MM.1S (cell line): ENCODE measurements at regions not wholly inside any gene's neighbourhood (a gene's known extent, or its start where the extent isn't known, plus 50 kb on each side); places are given as distances from the start of the nearest gene placed in this dataset.

Experiments
- DNase-seq: peaks from one replicate; pipeline ENCODE4 v3.0.0-alpha.2; 2015
- H2AFZ ChIP-seq: fragments of 300-600 bp; sonication (generic); 2 replicates; pipeline ENCODE4 v1.6.0; 2016; ENCODE audit warnings: antibody characterized with exemption, low read length
- H3F3A ChIP-seq: fragments of 300-600 bp; sonication (generic); 2 replicates; pipeline ENCODE4 v1.6.1; 2016; ENCODE audit warnings: mild to moderate bottlenecking, antibody characterized with exemption, low read length, moderate library complexity, mixed read lengths; ENCODE audit not compliant: insufficient read depth
- H3K27ac ChIP-seq: fragments of 300-600 bp; sonication (generic); 2 replicates; pipeline ENCODE4 v1.5.1; 2016; ENCODE audit warnings: mild to moderate bottlenecking, low read length
- H3K27me3 ChIP-seq: fragments of 300-600 bp; sonication (generic); replicated peaks from 2 replicates; pipeline ENCODE4 v1.6.0; 2016; ENCODE audit warnings: low read length; ENCODE audit not compliant: insufficient read depth
- H3K36me3 ChIP-seq: fragments of 300-600 bp; sonication (generic); replicated peaks from 2 replicates; pipeline ENCODE4 v1.6.1; 2016; ENCODE audit warnings: mild to moderate bottlenecking, low read length, mixed read lengths; ENCODE audit not compliant: insufficient read depth
- H3K4me1 ChIP-seq: fragments of 300-600 bp; sonication (generic); 2 replicates; pipeline ENCODE4 v1.6.1; 2016; ENCODE audit warnings: low read length, mixed read lengths
- H3K4me2 ChIP-seq: fragments of 300-600 bp; sonication (generic); 2 replicates; pipeline ENCODE4 v1.6.0; 2016; ENCODE audit warnings: low read depth, low read length
- H3K4me3 ChIP-seq: fragments of 300-600 bp; sonication (generic); 2 replicates; pipeline ENCODE4 v1.5.1; 2016; ENCODE audit warnings: low read length, mixed read lengths
- H3K79me2 ChIP-seq: fragments of 300-600 bp; sonication (generic); 2 replicates; pipeline ENCODE4 v1.6.1; 2016; ENCODE audit warnings: mixed run types, low read length, mixed read lengths
- H3K9ac ChIP-seq: fragments of 300-600 bp; sonication (generic); 2 replicates; pipeline ENCODE4 v1.6.1; 2016; ENCODE audit warnings: low read length, mixed read lengths
- H3K9me2 ChIP-seq: fragments of 300-600 bp; sonication (generic); replicated peaks from 2 replicates; pipeline ENCODE4 v1.6.1; 2016; ENCODE audit warnings: mild to moderate bottlenecking, low read length, mixed read lengths; ENCODE audit not compliant: insufficient read depth
- H3K9me3 ChIP-seq: fragments of 300-600 bp; sonication (generic); replicated peaks from 2 replicates; pipeline ENCODE4 v1.6.1; 2016; ENCODE audit warnings: mild to moderate bottlenecking, low read length, mixed read lengths; ENCODE audit not compliant: insufficient read depth
- H4K20me1 ChIP-seq: fragments of 300-600 bp; sonication (generic); 2 replicates; pipeline ENCODE4 v1.6.1; 2016; ENCODE audit warnings: mild to moderate bottlenecking, low read length, moderate library complexity, mixed read lengths; ENCODE audit not compliant: insufficient read depth
- CTCF ChIP-seq: fragments of 300-600 bp; sonication (generic); IDR thresholded peaks from 2 replicates; pipeline ENCODE4 v1.5.1; 2016; ENCODE audit warnings: antibody characterized with exemption, low read length, mixed read lengths
- EZH2 ChIP-seq: fragments of 300-600 bp; sonication (generic); optimal IDR thresholded peaks from 2 replicates; pipeline ENCODE3; 2017; ENCODE audit warnings: low read depth, mild to moderate bottlenecking, antibody characterized with exemption, low read length, mixed read lengths
- EZH2phosphoT487 ChIP-seq: fragments of 300-600 bp; sonication (generic); IDR thresholded peaks from 2 replicates; pipeline ENCODE4 v1.6.1; 2018; ENCODE audit warnings: antibody characterized with exemption, low read length

GRCh38 chr9:24953070-24953469, 407.4 kb upstream of the IZUMO3 start:
- Histone ChIP-seq H3K9me2 (no peaks in the 10 kb centered on the region), H3K9me3 (no peaks in the 10 kb centered on the region), H3K4me2 (no peak overlapping the region), H3K79me2 (no peaks in the 10 kb centered on the region), H3K36me3 (no peaks in the 10 kb centered on the region), H3F3A (no peaks in the 10 kb centered on the region), H3K4me1 (no peaks in the 10 kb centered on the region), H3K9ac (no peak overlapping the region), H4K20me1 (no peaks in the 10 kb centered on the region), H3K4me3 (no peak overlapping the region), H3K27ac (no peak overlapping the region), H2AFZ (no peak overlapping the region), H3K27me3 (no peaks in the 10 kb centered on the region)
- DNase-seq, result no peak
- TF ChIP-seq EZH2 (no peak), EZH2phosphoT487 (no peak), CTCF (no peak)

- H2AFZ ChIP-seq, result no peak overlapping the region
- H3K27ac ChIP-seq, result no peak overlapping the region
- TF ChIP-seq EZH2phosphoT487, result no peak
- TF ChIP-seq CTCF, result no peak
- TF ChIP-seq EZH2, result no peak
- H3K79me2 ChIP-seq, result no peaks in the 10 kb centered on the region
- H4K20me1 ChIP-seq, result no peaks in the 10 kb centered on the region
- H3K4me2 ChIP-seq, result no peak overlapping the region
- H3K9me3 ChIP-seq, result no peaks in the 10 kb centered on the region
- H3K36me3 ChIP-seq, result no peaks in the 10 kb centered on the region
- H3K27me3 ChIP-seq, result no peaks in the 10 kb centered on the region
- H3K4me1 ChIP-seq, result no peaks in the 10 kb centered on the region
- no peaks in the 10 kb centered on the region for H3K9me2 ChIP-seq
- H3K4me3 ChIP-seq, result no peak overlapping the region
- DNase-seq, result no peak
- no peak overlapping the region for H3K9ac ChIP-seq
- H3F3A ChIP-seq, result no peaks in the 10 kb centered on the region
Measured at GRCh38 chr9:24939109-24939850, 393.6 kb upstream of the IZUMO3 start.

- TF ChIP-seq EZH2 (no peak), CTCF (no peak), EZH2phosphoT487 (no peak)
- DNase-seq, result peak; percentile 20
- Histone ChIP-seq H2AFZ (no peak overlapping the region), H3F3A (no peaks in the 10 kb centered on the region), H3K36me3 (no peaks in the 10 kb centered on the region), H3K4me1 (peaks cover 11% of the 10 kb centered on the region), H3K27me3 (no peaks in the 10 kb centered on the region), H3K79me2 (no peaks in the 10 kb centered on the region), H3K9ac (no peak overlapping the region), H3K9me2 (no peaks in the 10 kb centered on the region), H3K27ac (no peak overlapping the region), H3K4me2 (no peak overlapping the region), H3K4me3 (no peak overlapping the region), H4K20me1 (no peaks in the 10 kb centered on the region), H3K9me3 (no peaks in the 10 kb centered on the region)
Measured at GRCh38 chr9:24936117-24936516, 390.4 kb upstream of the IZUMO3 start.
